ENCODE measurements at regions not wholly inside any gene's neighbourhood (a gene's known extent, or its start where the extent isn't known, plus 50 kb on each side); places are given as distances from the start of the nearest gene placed in this dataset.

DNA sequence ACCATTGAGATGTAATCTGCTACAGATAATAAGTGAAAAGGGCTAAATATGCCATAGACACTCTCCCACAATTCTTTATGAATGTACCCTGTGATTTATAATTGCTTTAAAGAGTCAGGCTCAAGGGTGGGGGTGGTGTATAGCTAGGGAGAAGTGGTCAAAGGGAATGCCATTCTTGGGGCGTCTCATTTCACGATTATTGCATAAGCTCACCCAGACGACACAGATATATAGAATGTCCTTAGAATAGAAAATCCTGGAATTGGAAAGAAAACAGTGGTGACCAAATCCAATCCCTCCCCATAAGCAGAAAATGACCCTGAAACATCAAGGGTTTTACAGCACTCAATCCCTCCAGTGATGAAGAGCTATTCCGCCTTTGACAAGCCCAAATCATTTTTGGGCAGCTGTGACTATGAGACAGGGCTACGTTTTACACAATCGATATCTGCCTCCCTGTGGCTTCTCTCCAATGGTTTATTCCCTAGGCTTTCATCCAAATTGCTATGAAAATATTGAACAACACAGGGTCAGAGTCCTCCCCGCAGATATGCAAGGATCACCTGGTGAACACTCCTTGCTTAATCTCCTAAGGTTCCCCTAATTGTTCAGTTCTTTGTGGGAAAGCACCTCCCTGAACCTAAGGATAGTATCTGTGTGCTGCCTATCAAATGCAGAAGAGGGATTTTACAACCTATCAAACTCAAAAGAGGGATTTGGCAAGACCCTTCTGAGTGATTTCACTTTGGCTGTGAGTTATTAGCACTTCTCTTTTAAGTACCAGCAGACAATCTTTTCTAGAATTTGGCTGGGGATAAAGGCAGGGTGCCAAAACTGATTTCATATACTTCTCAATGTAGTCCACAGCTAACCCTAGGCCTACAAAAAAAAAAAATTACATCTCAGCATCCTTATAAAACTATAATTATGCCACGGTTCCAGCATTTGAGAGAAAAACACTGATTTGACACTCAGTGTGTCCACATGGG, 144.9 kb upstream of the CDH6 start:
- no peak for DNase-seq

DNA sequence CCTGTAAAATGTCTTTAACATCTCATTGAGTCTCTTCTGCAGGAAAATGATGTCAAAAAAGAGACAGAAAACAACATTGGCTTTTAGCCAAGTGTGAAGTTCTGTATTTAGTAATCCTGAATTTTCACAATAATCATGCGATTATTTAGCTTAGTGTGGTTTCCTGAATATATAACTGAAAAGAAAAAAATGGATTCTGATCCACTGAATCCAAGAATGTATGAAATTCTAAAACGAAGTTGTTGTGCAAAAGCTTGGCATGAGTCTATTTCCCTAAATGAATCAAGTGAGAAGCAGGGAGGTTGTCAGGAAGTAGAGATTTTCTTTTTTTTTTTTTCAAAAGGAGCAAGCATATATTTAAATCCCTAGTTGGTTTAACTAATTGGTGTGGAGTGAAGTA, 145.9 kb upstream of the CDH6 start:
- no peak for DNase-seq

DNA sequence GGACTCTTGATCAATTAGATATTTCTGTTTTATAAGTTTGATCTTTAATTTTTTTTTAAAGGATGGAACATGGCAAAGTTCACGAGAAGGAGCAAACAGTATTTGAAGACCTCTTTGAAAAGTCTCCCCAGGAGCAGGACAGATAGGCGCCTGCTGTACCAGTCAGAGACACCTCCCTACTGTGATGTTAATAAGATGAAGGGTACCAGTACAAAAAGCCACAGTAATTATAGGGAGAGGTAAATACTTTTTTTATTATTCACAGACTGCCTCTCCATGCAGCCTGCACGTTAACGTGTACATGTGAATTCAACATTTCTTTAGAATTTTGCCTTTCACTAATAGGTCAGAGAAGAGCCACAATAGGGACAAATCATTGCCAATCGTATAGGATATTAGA, 146.5 kb upstream of the CDH6 start:
- no peak for DNase-seq

DNA sequence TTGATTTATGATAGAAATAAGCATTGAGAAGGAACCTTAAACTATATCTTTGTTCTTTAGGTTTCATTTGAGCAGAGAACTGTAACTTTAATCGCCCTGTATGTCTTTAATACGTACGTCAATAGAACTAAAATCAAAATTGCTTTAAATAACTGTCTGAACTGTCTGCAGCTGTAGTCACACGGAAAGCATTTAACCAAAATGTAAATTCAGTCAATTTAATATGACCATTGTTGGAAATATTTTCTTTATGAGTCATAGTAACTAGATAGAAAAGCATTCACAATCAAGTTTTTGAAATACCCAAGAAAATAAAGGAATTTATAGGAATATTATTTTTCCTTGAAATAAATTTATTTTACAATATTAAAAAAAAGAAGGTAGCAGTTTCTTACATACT, 157.1 kb upstream of the CDH6 start:
- DNase-seq: no peak

DNA sequence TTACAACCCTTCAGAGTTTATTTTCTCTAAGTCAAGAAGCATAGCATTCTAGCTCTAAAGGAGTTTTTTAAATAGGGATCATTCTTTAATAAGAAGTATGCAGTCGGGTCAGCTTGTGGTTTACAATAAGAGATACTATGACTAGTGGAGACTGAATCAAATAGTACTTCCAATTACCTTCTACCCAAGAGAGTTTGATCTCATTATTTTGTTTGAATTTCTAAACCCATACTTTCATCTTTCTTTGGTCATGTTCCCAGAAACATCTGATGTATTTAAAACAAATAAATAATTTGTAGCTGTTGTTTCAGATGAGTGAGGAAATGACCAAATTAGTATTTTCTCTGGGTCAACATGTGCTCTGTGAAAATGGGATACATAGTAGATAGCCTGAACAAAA, 160.2 kb upstream of the CDH6 start:
- DNase-seq: no peak

DNA sequence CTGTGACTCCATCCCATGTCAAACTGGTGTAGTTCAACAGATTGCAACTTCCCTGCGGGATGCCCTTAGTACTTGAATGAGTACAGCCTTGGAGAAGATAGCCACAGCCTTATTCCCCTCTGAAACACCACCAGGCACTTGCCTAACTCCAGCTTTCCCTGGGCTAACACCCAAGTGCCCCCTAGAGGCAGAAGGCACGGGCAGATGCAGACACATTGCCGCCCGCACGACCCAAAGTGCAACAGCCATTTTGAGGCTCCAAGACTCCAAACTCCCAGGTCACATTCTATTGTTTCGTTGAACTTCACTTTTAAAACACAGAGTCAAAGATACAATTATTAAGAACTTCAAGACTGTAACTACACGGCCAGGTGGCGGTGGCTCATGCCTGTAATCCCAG, 163.6 kb upstream of the CDH6 start:
- no peak for DNase-seq

DNA sequence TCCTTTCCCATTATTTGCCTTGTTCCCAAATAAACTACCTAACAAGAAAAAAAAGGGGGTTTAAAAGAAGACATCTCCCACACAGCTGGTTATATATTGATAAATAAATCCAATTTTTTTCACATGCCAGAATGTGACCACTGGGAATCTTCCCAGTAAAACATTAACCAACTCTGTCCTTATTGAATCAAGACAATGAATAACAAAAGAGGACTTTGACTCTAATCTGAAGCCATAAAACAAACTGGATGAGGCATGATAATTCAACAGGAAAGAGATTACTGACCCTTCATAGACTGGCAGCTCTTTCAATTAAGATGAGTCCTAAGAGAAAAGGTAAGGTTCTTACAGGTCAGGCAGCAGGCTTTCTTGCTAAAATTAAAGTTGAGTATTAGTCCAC, 165.8 kb upstream of the CDH6 start:
- DNase-seq: no peak

DNA sequence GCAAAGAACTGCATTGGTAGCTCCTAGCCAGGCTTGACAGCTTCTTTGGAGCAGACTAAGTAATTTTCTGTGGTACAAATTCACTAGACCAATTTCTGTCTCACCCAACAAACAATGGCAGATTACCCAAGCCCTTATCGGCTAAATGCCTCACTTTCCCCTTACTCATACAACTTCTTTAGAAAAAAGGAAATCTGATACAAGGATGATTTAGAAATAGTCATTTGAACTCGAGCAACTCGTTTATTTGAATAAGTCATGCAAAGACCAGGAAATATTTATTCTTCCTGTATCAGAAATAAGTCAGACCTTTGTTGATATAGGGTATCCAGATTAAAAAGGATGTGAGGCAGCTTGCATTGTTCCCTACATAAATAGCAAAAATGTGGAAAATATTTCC, 170.4 kb upstream of the CDH6 start:
- no peak for DNase-seq

DNA sequence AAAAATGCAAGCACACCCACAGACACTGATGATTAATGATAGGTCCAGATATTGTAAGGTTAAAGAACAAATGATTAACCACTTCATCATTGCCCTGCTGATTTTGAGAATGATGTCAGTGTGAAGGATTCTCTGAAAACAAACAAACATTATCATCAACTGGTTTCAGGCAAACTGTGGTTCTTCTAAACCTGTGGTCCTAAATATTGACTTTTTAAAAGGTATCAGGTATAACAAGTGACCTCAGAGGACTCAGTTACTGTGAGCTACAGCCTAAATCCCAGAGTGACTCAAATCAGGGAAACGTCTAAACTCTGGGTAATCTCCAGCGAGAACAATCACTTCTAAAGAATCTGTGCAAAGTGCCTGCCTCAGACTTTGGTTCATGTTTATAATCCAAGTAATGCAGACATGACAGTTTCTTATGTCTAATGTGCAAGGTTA, 172.3 kb upstream of the CDH6 start:
- no peak for DNase-seq

DNA sequence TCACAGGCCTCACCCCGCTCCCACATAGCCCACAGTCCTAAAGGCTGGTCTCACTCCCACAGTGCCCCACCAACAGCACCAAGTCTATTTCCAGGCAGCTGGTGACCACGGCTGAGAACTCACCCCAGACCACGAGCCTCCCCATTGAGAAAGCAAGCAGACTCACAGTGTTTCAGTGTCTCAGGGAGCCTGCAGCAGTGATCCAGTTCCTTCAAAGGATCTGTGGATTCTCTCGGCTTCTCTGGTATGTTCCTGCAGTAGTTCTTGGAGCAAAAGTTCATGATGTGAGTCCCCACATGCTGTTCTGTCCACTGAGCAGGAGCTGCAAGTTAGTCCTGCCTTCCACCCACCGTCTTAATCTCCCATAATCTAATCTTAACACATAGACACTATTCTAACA, 185.3 kb upstream of the CDH6 start:
- no peak for DNase-seq

DNA sequence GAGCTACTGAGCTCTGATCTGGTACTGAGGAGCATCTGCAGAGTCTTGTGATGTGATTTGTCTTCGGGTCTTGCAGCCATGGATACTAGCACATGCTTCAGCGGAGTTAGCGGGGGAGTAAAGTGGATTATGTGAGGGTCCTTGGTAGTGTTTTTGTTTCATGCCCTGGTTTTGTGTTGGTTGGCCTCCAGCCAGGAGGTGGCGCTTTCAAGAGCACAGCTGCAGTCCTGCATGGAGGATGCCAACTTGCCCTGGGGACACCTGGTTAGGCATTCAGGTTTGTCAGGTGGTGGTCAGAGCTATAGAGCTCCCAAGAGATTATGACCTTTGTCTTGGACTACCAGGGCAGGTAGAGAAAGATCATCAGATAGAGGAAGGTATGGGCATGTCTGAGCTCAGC, 185.8 kb upstream of the CDH6 start:
- DNase-seq: no peak

DNA sequence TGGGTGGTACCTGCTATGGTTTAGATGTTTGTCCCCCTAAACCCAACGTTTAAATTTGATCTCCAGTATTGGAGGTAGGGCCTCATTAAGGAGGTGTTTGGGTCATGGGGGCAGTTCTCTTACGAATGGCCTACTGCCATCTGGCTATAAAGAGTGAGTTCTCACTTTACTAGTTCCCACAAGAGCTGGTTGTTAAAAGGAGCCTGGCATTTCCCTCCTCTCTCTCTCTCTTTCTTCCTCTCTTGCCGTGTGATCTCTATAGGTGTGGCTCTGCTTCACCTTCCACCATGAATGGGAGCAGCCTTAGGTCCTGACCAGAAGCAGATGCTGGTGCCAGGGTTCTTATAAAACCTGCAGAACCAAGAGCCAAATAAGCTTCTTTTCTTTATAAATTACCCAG, 193.2 kb upstream of the CDH6 start:
- DNase-seq: no peak

DNA sequence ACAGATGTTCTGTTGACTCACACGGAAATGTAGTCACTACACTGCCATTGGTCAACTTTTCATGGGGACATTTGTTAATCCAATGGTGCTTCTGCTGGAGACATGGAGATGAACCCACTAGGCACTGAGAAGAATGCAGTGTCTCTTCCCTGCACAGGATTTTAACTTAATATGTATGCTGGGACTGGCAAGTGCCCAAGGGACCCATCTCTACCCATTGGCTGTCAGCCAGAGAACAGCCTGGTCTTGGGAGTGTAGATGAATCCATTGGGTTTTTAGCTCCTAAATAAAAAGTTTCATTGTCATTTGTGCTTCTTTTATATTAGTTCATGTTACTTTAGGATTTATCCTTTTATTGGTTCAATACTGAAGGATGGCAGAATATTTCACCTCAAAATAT, 195.8 kb upstream of the CDH6 start:
- no peak for DNase-seq

DNA sequence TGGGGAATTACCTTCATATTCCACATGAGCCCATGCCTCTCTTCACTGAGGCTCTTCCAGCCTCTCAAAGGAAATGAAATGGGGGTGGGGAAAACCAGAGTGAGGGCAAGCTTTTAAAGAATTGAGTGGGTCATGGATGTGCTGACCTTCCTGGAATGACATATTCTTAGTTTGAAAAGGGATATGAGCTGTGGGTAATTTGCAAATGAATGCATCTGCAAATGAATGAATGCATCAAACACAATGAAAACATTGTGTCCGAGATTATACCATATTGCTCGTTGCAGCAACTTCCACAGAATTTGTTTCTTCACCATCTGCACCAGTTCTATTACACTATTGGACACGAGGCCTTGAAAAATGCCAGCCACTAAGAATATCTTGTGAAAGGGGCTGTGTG, 198.6 kb upstream of the CDH6 start:
- DNase-seq: no peak

DNA sequence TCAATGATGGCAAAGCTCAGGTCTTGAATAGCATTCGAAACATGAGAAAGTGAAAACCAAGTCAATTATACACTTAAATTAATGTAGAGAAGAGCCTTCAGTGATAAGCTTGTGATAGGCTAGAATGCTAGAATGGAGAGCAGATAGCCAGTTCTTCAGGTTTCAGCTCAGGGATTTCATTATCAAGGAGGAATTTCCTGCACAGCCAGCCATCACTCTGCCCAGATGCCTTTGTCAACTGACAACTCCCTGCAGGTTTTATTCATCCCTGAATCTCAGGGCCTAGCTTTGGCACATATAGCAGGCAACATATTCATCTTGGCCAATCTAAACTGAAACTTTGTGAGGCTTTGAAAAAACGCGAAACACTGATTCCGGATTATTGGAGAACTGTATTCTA, 199.3 kb upstream of the CDH6 start:
- DNase-seq: no peak

DNA sequence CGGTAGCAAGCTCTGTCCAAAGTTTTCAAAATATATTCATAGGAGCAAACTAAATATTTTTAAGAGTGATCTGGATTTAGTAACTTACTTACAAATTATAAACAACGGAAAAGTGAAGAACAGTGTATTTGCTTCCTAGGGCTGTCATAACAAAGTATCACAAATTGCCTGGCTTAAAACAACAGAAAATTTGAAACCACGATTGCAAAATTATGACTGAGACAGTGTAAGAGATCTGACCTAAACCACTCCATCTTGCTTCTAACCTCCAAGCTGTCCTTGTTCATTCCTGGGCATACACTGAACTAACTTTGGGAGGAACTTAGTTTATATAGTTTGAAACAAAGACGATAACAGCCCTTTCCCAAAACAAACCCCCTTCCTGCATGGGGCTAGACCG, 202.0 kb upstream of the CDH6 start:
- DNase-seq: no peak

DNA sequence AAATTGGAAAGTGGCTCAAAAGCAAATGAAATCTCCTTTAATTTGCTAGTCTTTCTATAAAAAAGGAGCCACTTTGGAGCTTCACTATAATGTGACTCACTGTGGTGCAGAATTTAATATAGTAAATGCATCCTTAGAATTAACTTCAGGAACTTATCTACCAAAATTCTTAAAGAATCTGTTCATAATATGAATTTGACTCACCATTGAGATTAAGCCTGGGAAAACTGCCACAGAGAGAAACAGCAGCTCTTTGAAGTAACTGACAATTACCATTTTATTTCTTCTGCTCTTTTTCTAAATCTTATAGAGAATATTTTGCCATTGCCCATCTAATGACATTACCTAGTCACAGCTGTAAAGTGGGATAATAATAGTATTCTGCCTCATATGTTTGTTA, 211.9 kb upstream of the CDH6 start:
- no peak for DNase-seq

DNA sequence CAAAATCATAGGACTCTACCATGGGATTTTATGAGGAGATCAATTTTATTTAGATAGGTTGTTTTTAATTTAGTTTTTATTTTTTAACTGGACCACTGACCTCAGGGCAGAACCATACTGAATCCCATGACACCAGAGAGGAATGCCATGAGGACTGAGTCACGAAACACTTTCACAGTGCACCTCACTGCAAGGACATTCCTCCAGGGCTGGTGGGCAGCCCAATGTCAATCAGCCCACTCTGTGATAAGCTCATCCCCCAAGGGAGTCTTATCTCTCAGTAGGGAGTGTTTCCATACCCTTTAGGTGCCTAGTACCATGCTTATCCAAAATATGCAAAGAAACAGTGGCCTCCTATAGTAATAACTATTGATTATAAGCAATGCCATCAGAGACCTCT, 224.5 kb upstream of the CDH6 start:
- DNase-seq: no peak

DNA sequence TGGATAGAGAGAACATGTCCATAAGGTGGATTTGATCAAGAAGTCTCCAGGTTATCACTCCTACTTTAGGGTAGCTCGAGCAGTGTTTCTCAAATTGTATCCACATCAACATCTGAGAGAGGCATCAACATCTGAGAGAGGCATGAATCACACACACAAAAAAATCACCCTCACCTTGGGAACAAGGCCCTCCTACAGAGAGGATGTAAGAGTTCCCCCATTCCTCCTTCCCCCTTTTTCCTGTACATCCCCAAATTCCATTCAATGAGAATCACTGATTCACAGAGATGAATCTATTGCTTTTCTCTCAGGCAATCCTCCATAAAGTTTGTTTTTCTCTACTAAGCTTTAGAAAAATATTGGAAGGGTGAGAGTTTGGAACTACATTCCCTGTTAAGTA, 233.4 kb upstream of the CDH6 start:
- DNase-seq: no peak

DNA sequence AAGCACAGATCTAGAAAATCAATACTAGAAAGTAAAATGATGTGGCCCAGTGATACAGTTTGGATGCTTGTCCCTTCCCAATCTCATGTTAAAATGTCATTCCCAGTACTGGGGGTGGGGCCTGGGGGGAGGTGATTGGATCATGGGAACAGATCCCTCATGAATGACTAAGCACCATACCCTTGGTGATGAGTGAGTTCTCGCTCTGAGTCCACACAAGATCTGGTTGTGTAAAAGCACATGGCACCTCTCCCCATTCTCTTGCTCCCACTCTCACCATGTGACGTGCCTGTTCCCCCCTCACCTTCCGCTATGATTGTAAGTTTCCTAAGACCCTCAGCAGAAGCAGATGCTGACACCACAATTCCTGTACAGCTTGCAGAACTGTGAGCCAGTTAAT, 234.2 kb upstream of the CDH6 start:
- DNase-seq: no peak

DNA sequence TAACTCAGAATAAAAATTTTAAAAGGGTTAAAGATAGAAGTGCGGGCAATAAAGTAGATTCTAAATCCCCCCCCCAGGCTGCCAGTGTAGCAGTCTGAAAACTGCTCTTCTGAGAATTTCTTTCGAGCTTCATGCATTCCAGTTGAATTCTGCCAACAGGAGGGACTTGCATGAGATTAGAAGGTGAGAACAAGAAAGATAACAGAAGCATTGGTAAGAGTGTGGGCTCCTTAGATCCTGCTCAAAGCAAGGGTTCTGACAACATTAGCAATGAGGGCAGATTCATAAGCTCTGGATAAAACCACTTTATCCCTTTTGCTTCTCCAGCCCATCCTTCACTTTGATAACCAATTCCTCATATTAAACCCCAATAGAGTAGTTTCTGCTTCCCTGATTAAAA, 235.9 kb upstream of the CDH6 start:
- DNase-seq: no peak

DNA sequence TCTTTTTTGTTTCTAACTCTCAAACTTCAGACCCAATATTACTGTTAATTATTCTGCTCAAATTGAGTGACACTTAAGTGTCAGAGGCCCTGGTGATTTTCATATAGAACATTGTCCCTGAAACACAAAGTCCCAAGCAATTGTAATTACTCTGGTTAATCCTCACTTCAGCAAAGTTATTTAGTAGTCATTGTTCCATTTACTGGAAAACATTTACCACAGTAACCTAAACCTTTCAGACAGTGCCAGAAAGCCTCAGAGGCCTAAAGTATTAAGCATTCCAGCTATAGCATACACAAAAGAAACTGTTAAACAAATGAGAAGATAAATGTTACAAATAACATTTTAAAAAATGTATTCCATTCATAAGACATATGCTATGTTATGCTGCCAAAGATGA, 237.2 kb upstream of the CDH6 start:
- no peak for DNase-seq

DNA sequence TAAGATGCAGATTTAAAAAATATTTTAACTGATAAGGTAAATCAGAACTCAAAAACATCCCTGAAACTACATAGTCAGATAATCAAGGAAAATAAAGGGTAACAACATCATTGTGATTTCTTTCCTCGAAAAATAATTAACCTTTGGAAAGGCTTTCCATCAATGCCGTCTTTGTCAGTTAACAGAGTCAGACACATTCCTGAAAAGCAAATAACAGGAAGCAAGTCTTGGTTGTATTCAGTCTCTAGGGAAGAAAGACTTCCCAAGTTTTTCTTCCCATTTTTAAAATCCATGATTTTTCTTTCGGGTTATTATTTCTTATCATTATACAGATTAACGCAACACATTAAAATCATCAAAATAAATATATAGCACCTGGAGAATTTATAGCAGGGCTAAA, 256.4 kb upstream of the CDH6 start:
- DNase-seq: no peak

DNA sequence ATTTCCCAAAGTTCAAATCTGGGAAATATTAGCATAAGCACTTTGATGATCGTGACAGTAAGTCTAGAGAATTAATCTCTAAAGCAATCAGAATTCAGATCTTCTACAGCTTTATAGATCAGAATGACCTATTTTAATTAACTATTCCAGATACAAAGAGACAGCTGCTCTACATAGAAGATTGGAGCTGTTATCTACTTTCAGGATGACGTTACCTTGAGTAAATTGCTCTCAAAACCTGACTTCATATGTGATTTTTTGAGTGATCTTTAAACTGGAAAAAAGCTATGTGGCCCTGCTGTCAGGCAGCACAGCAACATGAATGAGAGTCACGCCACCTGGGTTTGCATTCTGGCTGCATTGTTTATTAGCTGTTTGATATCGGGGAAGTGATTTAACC, 259.9 kb upstream of the CDH6 start:
- no peak for DNase-seq
